DND-41 (cell line): ENCODE measurements at regions not wholly inside any gene's neighbourhood (a gene's known extent, or its start where the extent isn't known, plus 50 kb on each side); places are given as distances from the start of the nearest gene placed in this dataset.

Experiments
- ATAC-seq: fragments of 200-7000 bp; cut with Tn5 transposase; 3 replicates; pipeline ENCODE4 v1.9.1; 2021; ENCODE audit warnings: low read depth; ENCODE audit not compliant: insufficient read depth
- DNase-seq: peaks from one replicate; pipeline ENCODE4 v3.0.0-alpha.2; 2020
- H2AFZ ChIP-seq: 2 replicates; pipeline ENCODE4 v1.6.0; 2012; ENCODE audit warnings: low read depth, low read length
- H3K27ac ChIP-seq: 2 replicates; pipeline ENCODE4 v1.5.1; 2012; ENCODE audit warnings: low read length, inconsistent platforms
- H3K27me3 ChIP-seq: fragments of 200-600 bp; sonication (generic); 2 replicates; pipeline ENCODE4 v1.6.0; 2012; ENCODE audit warnings: low read length, mild to moderate bottlenecking, inconsistent platforms; ENCODE audit not compliant: insufficient read depth, poor library complexity
- H3K36me3 ChIP-seq: 2 replicates; pipeline ENCODE4 v1.5.1; 2012; ENCODE audit warnings: low read length, inconsistent platforms; ENCODE audit not compliant: insufficient read depth
- H3K4me1 ChIP-seq: 2 replicates; pipeline ENCODE4 v1.5.1; 2012; ENCODE audit warnings: mild to moderate bottlenecking, low read length; ENCODE audit not compliant: insufficient read depth
- H3K4me2 ChIP-seq: 2 replicates; pipeline ENCODE4 v1.6.0; 2012; ENCODE audit warnings: mild to moderate bottlenecking, moderate library complexity, low read length, inconsistent platforms; ENCODE audit not compliant: insufficient read depth
- H3K4me3 ChIP-seq, 2 experiments: fragments of 200-600 bp in 1 of 2; shearing (Covaris generic) in 1 of 2; 2 replicates each; pipeline ENCODE4 v1.5.1; 2012 to 2016; ENCODE audit warnings: inconsistent platforms in 2 of 2, low read length in 2 of 2, mild to moderate bottlenecking in 2 of 2, low read depth in 1 of 2, moderate library complexity in 1 of 2
- H3K79me2 ChIP-seq: 2 replicates; pipeline ENCODE4 v1.6.0; 2012; ENCODE audit warnings: low read length, inconsistent platforms; ENCODE audit not compliant: insufficient read depth
- H3K9ac ChIP-seq: 2 replicates; pipeline ENCODE4 v1.6.0; 2012; ENCODE audit warnings: low read depth, mild to moderate bottlenecking, inconsistent platforms, low read length, moderate library complexity
- H3K9me3 ChIP-seq: 2 replicates; pipeline ENCODE4 v1.5.1; 2012; ENCODE audit warnings: low read length, moderate library complexity, mild to moderate bottlenecking, inconsistent platforms; ENCODE audit not compliant: insufficient read depth, severe bottlenecking
- H4K20me1 ChIP-seq: 2 replicates; pipeline ENCODE4 v1.6.0; 2012; ENCODE audit warnings: low read length; ENCODE audit not compliant: insufficient read depth
- CTCF ChIP-seq: IDR thresholded peaks from 2 replicates; pipeline ENCODE4 v1.5.1; 2012; ENCODE audit warnings: borderline replicate concordance, low read length, moderate library complexity, mild to moderate bottlenecking; ENCODE audit not compliant: poor library complexity, severe bottlenecking; ENCODE audit errors: extremely low read depth
- EZH2 ChIP-seq: IDR thresholded peaks from 3 replicates; pipeline ENCODE4 v1.6.1; 2012; ENCODE audit warnings: borderline replicate concordance, low read depth, mild to moderate bottlenecking, moderate library complexity, low read length, inconsistent platforms; ENCODE audit not compliant: severe bottlenecking

GRCh38 chr14:30297876-30298795, 260.8 kb upstream of the G2E3 start:
- Histone ChIP-seq H3K36me3 (no peaks in the 10 kb centered on the region), H2AFZ (no peak overlapping the region), H3K9ac (no peak overlapping the region), H4K20me1 (no peaks in the 10 kb centered on the region), H3K27me3 (no peaks in the 10 kb centered on the region), H3K4me2 (no peak overlapping the region), H3K9me3 (no peaks in the 10 kb centered on the region), H3K4me3 (no peak overlapping the region), H3K4me1 (no peaks in the 10 kb centered on the region), H3K79me2 (no peaks in the 10 kb centered on the region), H3K27ac (no peak overlapping the region)
- no peak for DNase-seq
- ATAC-seq: no peak
- TF ChIP-seq EZH2 (no peak), CTCF (no peak)

- Histone ChIP-seq H3K4me1 (no peaks in the 10 kb centered on the region), H3K27me3 (no peaks in the 10 kb centered on the region), H2AFZ (no peak overlapping the region), H3K4me2 (no peak overlapping the region), H3K79me2 (no peaks in the 10 kb centered on the region), H3K9me3 (no peaks in the 10 kb centered on the region), H3K36me3 (no peaks in the 10 kb centered on the region), H3K4me3 (no peak overlapping the region), H3K27ac (no peak overlapping the region), H4K20me1 (no peaks in the 10 kb centered on the region), H3K9ac (no peak overlapping the region)
- TF ChIP-seq EZH2 (no peak), CTCF (no peak)
- DNase-seq (no peak), ATAC-seq (no peak)
These were observed 259.0 kb upstream of the G2E3 start for GRCh38 chr14:30299915-30300314.

GRCh38 chr14:30303350-30303749, 255.6 kb upstream of the G2E3 start:
- Histone ChIP-seq H3K27ac (no peak overlapping the region), H3K79me2 (no peaks in the 10 kb centered on the region), H3K36me3 (no peaks in the 10 kb centered on the region), H3K4me3 (no peak overlapping the region), H2AFZ (no peak overlapping the region), H3K27me3 (no peaks in the 10 kb centered on the region), H3K9me3 (no peaks in the 10 kb centered on the region), H3K9ac (no peak overlapping the region), H3K4me1 (no peaks in the 10 kb centered on the region), H4K20me1 (no peaks in the 10 kb centered on the region), H3K4me2 (no peak overlapping the region)
- no peak for ATAC-seq
- DNase-seq: no peak
- no peak for TF ChIP-seq EZH2

GRCh38 chr14:30305346-30305745, 253.6 kb upstream of the G2E3 start:
- DNase-seq (no peak), ATAC-seq (no peak)
- TF ChIP-seq CTCF (no peak), EZH2 (no peak)
- Histone ChIP-seq H4K20me1 (no peaks in the 10 kb centered on the region), H3K4me1 (no peaks in the 10 kb centered on the region), H3K27ac (no peak overlapping the region), H3K9me3 (no peaks in the 10 kb centered on the region), H3K27me3 (no peaks in the 10 kb centered on the region), H3K4me2 (no peak overlapping the region), H3K36me3 (no peaks in the 10 kb centered on the region), H3K79me2 (no peaks in the 10 kb centered on the region), H3K9ac (no peak overlapping the region), H2AFZ (no peak overlapping the region), H3K4me3 (no peak overlapping the region)
